ENCODE measurements at regions not wholly inside any gene's neighbourhood (a gene's known extent, or its start where the extent isn't known, plus 50 kb on each side); places are given as distances from the start of the nearest gene placed in this dataset.
A peak's percentile ranks its signal among the peaks of the same experiment; 100 is the strongest.
"Not testable (repeated sequence)": the region's sequence is repeated elsewhere in the genome, so short reads cannot be mapped to it uniquely, and the experiment has no call there.

DNA sequence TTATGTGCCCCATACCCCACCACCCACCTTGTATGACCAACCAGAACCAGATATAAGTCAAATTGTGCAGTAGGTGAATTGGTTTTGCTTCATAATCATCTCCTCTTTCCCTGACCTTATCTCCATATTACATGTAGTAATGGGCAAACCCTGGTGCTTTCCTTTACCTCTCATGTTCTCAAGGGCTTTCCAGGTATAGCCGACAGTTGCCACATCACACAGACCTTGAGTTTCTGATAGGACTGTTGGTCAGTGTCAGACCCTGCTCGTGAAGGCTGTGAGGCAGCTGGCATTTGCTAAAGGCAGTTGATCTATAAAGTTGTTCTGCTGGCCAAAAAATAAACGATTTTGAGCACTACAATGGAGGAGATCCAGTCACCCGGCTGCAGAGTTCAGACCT is 145.9 kb downstream of the ALX1 start:
- DNase-seq (ENCODE audit: low spot score), result no peak

DNA sequence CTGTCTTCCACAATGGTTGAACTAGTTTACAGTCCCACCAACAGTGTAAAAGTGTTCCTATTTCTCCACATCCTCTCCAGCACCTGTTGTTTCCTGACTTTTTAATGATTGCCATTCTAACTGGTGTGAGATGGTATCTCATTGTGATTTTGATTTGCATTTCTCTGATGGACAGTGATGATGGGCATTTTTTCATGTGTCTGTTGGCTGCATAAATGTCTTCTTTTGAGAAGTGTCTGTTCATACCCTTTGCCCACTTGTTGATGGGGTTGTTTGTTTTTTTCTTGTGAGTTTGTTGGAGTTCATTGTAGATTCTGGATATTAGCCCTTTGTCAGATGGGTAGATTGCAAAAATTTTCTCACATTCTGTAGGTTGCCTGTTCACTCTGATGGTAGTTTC is 153.1 kb downstream of the ALX1 start:
- not testable (repeated sequence) for DNase-seq (ENCODE audit: low spot score)

DNA sequence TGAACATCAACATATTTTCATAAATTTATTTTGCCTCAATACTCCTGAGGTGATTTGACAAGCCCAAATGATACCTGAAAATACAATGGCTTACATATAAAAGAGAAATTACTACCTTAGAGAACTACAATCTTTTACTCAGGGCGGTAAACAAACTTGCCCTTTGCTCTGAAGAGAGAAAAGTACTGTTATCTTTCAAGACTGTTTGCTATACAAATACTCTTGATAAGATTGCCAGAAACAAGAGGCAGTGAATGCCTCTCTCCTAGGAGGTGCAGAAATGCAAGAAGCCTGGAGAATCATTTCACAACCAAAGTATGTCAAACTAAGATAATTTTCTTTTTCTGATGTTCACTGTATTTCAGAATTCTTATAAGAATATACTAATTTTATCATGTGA is 160.3 kb downstream of the ALX1 start:
- no peak for DNase-seq (ENCODE audit: low spot score)

DNA sequence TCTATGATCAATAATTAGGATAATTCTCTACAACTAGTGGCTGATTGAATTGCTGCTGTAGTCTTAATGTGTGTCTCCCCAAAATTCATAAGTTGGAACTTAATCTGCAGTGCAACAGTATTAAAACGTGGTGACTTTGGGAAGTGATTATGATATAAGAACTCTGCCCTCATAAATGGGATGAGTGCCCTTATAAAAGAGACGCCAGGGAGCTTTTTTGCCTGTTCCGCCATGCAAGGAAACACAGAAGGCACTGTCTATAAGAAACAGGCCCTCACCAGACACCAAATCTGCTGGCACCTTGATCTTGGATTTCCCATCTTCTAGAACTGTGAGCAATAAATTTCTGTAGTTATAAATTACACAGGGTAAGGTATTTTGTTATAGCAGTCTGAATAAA is 161.0 kb downstream of the ALX1 start:
- no peak for DNase-seq (ENCODE audit: low spot score)

DNA sequence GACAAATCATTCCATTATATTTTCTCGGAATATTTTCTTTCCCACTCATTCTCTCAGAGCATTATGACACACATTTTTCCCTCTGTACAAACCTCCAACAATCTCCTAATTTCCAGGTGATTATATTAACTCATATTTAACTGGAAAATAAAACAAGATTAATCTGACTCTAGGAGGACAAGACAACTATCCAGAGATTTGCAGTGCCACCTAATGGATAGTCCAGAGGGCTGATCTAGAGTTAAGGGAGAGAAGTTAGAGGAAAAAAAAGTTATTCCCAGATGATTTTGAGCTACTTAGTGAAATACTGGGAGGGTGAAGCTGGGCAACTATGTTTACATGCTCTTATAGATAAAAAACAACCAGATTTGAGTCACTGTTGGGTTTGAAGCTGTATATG is 161.7 kb downstream of the ALX1 start:
- no peak for DNase-seq (ENCODE audit: low spot score)

DNA sequence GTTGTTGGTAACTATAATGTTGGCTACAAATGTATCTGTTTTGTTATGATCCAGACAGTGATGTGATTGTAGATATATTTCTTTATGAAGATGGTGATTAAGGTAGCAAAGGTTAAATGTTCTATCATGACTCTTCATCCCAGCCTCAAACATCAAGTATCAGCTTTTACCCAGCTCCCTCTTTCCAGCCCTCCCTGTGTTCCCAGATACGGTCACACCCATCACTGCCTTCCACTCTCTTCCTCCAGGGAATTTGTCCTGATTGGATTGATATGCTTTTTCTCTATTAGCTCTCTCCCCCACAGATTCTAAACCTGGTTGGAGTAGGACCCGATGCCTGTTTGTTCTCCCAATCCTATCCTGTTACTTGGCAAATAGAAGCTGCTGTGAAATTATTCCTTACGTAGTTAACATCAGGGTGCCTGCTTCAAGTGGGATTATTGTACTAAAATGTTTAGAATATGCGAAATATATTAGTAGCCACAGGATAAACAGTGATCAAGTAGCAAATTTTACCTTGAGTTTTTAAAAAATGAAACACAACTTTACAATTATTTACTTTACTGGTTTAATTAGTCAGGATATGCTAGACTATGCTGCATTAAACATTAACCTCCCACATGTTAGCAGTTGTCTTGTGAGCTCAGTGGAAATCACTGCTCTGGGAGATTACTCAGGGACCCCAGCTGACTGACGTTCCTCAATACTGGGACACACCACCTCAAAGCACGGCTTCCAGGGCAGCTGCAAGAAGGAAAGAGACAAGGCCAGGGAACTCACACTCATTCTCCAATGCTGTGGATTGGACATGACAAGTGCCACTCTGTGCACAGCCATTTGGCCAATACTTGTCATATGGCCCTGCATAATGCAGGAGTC is 165.3 kb downstream of the ALX1 start:
- DNase-seq (ENCODE audit: low spot score), result no peak

DNA sequence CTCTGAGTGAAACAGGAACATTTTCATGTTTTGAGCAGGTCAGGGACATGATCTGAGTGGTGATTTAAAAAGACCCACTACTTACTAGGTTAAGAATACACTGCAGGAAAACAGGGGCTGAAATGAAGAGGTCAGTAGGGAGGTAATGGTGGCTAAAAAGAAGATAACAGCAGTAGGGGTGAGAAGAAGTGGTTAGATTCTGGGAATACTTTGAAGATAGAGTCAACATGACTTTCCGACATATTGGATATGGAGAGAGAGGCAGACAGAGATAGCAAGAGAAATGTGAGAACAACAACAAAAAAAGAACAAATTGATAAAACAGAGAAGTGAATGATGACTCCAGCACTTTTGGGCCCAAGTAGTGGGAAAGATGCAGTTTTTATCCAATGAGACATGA is 168.0 kb downstream of the ALX1 start:
- DNase-seq (ENCODE audit: low spot score), result no peak

DNA sequence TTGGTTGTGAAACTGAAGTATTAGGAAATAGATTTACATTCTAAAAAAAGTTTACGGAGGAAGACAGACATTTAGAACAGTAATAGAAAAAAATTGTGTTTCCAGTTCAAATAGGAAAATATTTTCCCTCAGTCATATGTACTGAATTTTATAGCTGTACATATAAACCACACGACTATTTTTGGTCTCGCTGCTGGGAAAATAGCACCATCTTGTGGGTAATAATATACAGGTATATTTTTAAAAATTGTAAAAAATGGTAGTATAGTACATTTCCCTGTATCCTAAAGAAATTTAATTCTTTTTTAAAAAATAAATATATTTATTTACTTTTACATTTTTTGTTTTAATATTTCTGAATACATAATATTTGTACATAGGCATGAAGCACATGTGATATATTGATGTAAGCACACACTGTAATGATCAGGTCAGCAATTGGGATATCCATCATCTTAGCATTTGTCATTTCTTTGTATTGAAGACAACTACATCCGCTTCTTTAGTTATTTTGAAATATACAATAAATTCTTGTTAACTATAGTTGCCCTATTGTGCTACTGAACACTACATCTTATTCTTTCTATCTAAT is 168.6 kb downstream of the ALX1 start:
- no peak for DNase-seq (ENCODE audit: low spot score)

DNA sequence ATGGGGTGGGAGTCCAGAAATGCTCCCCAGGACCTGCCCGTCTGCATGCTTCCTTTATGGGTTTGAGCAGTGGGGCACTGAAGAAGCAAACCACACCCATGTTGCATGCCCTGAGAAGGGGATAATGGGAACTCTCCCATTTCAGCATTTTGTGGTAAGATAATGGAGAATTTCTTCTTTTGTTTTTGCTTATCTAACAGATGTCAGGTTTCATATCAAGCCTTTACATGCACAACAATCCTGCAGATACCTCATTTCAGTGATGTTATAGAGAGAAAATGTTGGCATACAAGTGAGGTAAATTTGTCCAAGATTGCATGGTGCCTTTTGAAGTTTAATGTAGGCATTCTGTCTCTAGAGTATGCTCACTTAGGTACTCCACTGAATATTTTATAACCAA is 177.0 kb downstream of the ALX1 start:
- DNase-seq (ENCODE audit: low spot score), result no peak

DNA sequence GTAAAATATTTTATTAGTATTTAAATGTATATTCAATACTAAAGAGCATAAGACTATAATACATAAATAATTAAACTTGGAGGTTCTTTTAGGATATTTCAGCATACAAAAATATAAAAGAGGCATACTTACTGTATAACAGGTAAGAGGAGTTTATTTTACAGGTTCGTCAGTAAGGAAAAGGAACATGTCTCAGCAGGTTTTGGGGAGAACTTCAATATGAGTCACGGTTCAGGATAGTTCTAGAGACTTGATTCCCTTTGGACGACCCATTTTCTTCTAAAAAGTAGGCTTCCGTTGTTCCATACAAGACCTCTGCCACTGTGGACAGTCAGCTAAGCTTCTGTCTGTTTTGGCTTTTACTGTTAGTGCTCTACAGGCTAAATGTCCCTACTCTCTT is 181.1 kb downstream of the ALX1 start:
- no peak for DNase-seq (ENCODE audit: low spot score)

DNA sequence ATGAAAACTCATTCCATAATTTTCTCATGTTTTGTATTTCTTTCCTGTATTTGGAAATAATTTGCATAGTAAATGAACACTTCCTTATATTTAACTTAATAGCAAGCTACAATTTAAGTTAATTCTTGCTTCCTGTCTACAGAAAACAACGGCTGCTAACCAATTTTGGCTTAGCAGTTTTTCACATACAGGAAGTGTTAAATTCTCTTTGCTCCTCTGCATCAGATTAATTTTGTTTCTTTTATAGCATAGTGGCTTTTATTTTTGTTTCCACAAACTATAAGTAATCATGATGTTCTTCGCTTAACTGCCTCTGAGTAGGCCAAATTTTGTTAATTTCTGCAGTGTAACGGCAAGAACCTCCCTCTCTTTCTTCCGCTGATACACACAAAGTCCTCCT is 182.9 kb downstream of the ALX1 start:
- DNase-seq (ENCODE audit: low spot score), result no peak

DNA sequence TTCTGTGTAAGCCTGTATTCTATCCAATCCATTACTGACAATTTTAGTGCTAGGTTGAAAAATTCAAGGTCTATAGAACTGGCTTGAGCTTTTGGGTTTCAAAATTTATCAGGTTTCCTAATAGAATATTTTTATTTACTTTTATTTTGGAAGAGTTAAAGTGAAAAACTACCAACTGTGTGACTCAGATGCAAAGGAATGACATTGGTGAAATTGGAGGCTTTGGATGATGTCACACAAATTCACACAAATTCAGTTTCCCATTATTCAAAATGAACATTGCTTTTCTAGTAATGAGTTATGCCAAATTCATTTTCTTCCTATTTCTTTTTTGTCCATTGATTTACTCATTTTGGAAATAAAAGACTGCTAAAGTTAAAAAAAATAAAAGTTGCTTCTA is 186.9 kb downstream of the ALX1 start:
- no peak for DNase-seq (ENCODE audit: low spot score)

DNA sequence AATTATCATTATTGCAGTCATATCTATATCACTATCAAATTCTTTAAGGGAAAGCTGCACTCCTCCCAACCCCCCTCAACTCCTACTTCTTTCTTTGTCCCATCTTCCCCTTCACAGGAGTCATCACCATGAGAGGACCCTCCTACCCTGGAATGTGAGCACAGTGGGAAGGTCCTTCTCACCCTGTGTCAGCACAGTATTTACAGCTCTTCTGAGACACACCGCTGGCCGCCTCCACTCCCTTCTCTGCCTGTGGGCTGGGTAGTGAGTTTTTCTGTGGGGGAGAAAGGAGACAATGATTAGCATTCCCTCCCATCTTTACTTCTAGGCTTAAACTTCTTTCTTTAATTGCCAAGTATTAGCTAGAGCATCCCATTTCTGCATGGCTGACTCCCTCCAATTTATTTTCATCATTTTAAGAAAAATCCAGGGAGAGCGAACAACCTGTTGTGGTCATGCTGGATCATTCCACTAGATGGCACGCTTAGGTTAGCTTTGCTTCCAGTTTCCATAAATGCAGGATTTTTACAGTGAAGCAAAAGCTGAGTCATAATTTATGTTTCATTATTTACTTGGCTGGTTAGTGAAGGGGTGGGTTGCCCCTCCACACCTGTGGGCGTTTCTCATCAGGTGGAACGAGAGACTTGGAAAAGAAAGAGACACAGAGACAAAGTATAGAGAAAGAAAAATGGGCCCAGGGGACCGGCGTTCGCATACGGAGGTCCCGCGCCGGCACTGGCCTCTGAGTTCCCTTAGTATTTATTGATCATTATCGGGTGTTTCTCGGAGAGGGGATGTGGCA is 188.5 kb downstream of the ALX1 start:
- peak; percentile 10 for DNase-seq (ENCODE audit: low spot score)

DNA sequence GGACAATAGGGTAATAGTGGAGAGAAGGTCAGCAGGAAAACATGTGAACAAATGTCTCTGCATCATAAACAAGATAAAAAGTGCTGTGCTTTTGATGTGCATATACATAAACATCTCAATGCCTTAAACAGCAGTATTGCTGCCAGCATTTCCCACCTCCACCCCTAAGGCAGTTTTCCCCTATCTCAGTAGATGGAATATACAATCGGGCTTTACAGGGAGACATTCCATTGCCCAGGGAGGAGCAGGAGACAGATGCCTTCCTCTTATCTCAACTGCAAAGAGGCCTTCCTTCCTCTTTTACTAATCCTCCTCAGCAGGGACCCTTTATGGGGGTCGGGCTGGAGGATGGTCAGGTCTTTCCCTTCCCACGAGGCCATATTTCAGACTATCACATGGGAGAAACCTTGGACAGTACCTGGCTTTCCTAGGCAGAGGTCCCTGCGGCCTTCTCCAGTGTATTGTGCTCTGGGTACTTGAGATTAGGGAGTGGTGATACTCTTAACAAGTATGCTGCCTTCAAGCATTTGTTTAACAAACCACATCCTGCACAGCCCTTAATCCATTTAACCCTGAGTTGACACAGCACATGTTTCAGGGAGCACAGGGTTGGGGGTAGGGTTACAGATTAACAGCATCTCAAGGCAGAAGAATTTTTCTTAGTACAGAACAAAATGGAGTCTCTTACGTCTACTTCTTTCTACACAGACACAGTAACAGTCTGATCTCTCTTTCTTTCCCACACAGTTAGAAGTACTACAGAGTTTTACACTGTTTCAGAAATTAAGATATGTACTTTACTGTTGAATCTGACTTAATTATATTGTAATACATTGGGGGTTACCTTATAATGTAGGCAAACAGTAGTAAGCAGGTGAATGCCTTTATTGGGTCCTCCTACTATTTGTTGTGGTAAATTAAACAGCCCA is 189.4 kb downstream of the ALX1 start:
- not testable (repeated sequence) for DNase-seq (ENCODE audit: low spot score)

DNA sequence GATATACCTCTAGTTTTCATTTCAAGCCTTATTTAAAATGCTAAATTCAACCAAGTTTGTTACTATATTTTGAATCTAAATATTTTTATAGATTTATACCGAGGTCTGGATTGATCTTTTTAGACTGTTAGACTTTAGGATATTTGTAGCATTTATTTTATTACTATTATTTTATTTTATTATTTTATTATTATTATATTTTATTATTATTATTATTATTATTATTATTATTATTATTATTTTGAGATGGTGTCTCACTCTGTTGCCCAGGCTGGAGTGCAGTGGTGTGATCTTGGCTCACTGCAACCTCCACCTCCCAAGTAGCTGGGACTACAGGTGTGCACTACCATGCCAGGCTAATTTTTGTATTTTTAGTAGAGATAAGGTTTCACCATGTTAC is 195.3 kb downstream of the ALX1 start:
- DNase-seq (ENCODE audit: low spot score), result not testable (repeated sequence)

DNA sequence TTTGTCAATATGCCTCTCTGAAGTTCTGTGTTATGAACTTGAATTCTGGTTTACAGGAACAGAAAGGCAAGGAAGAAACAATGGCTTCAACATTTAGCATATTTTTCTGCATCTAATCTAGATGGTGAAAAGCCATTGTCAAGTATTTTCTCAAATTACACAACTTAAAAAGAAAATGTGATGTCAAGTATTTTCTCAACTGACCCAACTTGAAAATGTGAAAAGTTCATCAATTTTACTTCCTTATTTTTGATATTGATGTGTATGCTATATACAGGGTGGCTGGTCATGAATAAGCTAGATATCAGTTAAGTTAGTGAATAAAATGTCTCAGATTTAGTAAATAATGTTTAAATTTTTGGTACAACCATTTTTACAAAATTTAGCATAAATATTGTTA is 196.7 kb downstream of the ALX1 start:
- DNase-seq (ENCODE audit: low spot score), result no peak

DNA sequence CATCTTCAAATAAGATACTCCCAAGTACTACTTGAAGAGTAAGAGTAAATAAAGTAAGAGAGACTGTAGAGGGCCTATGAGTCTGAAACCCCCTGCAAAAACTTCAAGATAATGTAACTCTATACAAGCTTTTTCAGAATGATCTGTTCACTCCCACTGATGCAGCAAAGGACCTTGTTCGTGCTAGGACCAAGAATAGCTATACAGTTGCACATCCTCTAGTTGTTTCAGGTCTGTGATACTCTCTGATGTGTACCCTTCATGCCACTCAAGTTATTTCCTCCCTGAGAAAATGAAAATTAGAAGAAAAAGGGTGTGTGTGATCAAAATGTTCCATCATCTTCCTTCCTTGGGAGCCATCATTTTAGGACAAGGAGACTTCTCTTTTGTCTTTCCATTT is 204.4 kb downstream of the ALX1 start:
- no peak for DNase-seq (ENCODE audit: low spot score)

DNA sequence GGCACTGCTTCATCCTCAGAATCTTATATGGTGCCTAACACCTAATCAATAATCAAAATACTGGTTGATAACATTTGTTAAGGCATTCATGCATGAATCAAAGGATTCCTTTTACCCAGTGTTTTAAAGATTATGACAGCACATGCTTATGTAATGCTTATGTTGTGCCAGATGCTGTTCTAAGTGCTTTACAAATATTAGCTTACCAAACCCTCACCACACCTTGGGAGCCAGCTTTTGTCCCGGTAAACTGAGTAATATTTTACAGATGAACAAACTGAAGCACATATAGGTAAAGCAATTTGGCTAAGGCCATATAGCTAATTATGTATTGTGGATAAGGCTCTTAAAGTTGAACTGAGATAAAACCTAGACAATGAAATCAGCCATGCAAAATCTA is 209.2 kb downstream of the ALX1 start:
- DNase-seq (ENCODE audit: low spot score), result peak; percentile 7

DNA sequence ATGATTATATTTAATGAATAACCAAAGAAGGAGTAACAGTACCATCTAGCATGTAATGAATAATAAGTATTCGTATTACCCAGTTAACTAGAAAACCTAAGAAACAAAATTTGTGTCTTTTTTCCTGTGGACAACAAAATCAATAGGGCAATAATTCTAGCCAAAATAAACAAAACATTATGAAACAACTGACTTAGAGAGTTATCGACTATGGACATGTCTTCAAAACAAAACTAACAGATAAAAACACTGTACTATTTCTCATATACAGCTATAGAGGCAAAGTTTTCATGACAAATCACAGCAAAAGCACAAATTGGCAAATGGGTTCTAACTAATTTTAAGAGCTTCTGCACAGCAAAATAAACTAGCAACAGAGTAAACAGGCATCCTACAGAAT is 224.1 kb downstream of the ALX1 start:
- no peak for DNase-seq (ENCODE audit: low spot score)

DNA sequence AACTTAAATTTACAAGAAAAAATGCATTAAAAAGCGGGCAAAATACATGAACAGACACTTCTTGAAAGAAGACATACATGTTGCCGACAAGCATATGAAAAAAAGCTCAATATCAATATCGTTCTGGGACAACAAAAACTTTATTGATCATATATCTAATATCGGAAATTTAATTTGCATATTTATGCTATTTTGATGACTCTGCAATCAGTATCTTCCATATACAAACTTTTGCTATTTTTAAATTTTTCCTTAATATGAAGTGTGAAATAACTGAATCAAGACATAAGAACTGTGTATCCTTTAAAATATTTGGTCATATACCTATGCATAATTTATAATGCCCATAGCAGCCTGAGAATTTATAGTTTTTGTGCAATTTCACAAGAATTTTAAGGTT is 224.6 kb downstream of the ALX1 start:
- DNase-seq (ENCODE audit: low spot score), result no peak

DNA sequence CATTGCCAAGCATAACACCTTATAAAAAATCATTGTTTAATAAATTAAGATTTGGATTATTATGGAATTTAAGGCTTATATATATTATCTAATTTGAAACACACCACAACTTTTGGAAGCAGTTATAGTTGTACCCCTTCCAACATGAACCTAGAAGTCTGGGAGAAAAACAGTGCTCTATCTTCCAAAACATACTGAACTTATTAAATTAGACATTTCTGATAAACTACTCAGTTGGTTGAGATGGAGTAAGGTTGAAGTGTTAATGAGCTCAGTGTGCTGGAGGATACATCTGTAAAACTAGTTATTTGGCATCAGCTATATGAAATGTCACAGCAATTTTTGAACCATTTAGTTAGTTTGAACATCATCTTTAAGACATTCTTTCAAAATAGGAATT is 227.4 kb downstream of the ALX1 start:
- no peak for DNase-seq (ENCODE audit: low spot score)

Data from HuH-7.5 (cell line).